Upper lobe of left lung (tissue), 4 donors: ENCODE measurements at regions not wholly inside any gene's neighbourhood (a gene's known extent, or its start where the extent isn't known, plus 50 kb on each side); places are given as distances from the start of the nearest gene placed in this dataset.

Source experiments
- CTCF ChIP-seq, 6 experiments: fragments of 450-650 bp in 4 of 6; fragments of 200-600 bp in 2 of 6; sonication (generic) in 2 of 6; IDR thresholded peaks; one replicate each; pipeline ENCODE4 v1.5.1; 2016 to 2019; ENCODE audit warnings: antibody characterized with exemption in 6 of 6
- EP300 ChIP-seq, 4 donors: sonication (generic); formaldehyde crosslinking; IDR thresholded peaks; one replicate each; pipeline ENCODE4 v1.5.1; 2017; ENCODE audit warnings: antibody characterized with exemption in 4 of 4, control low read depth in 2 of 4
- POLR2AphosphoS5 ChIP-seq, 2 donors: sonication (generic); formaldehyde crosslinking; IDR thresholded peaks; one replicate each; pipeline ENCODE4 v1.5.1; 2017; ENCODE audit warnings: antibody characterized with exemption in 2 of 2

- TF ChIP-seq POLR2AphosphoS5 (IDR thresholded peaks at IDR 0.05) = no peak
- TF ChIP-seq CTCF (IDR thresholded peaks at IDR 0.05) = no peak
- no peak for TF ChIP-seq EP300 (IDR thresholded peaks at IDR 0.05)
Observed at GRCh38 chr10:120667276-120667675, 183.9 kb upstream of the WDR11 start.
